Panc1 (cell line): ENCODE measurements at regions not wholly inside any gene's neighbourhood (a gene's known extent, or its start where the extent isn't known, plus 50 kb on each side); places are given as distances from the start of the nearest gene placed in this dataset.

ENCODE experiments used
- ATAC-seq: fragments of 200-7000 bp; cut with Tn5 transposase; 2 replicates; pipeline ENCODE4 v1.9.1; 2020; ENCODE audit warnings: mild to moderate bottlenecking, moderate library complexity
- BruUV-seq: library from RNA; stranded (reverse); fragments of 400-500 nt; replicated peaks from 2 replicates; lab custom pipeline; 2021; lab: Mats Ljungman, UMichigan
- CTCF ChIA-PET: fragments of 300-600 bp; sonication (Branson Sonifier 250); formaldehyde crosslinking; loops from one replicate; lab custom pipeline; 2022; ENCODE audit warnings: antibody characterized with exemption; lab: Charles Lee
- POLR2A ChIA-PET: fragments of 300-600 bp; sonication (Branson Sonifier 250); formaldehyde crosslinking; loops from one replicate; lab custom pipeline; 2022; ENCODE audit warnings: antibody characterized with exemption; lab: Charles Lee
- DNase-seq: peaks from one replicate; pipeline ENCODE4 v3.0.0-alpha.2; 2010; ENCODE audit warnings: low read depth, low spot score
- H3K27ac ChIP-seq: 2 replicates; pipeline ENCODE4 v1.5.1; 2011; ENCODE audit warnings: mild to moderate bottlenecking, low read length, inconsistent platforms
- H3K27me3 ChIP-seq: fragments of 200-500 bp; sonication (Bioruptor generic); 2 replicates; pipeline ENCODE4 v1.6.0; 2014; ENCODE audit warnings: low read length, inconsistent platforms; ENCODE audit not compliant: control insufficient read depth, insufficient read depth
- H3K36me3 ChIP-seq: fragments of 200-500 bp; sonication (Bioruptor generic); 2 replicates; pipeline ENCODE4 v1.5.1; 2014; ENCODE audit warnings: inconsistent platforms, mild to moderate bottlenecking, low read length, moderate library complexity; ENCODE audit not compliant: control insufficient read depth, insufficient read depth
- H3K4me1 ChIP-seq: 2 replicates; pipeline ENCODE4 v1.5.1; 2011; ENCODE audit warnings: inconsistent platforms, mild to moderate bottlenecking, low read length, moderate library complexity; ENCODE audit not compliant: control insufficient read depth, insufficient read depth
- H3K4me3 ChIP-seq, 2 experiments: 2 replicates each; pipeline ENCODE4 v1.5.1; 2011 to 2012; ENCODE audit warnings: low read depth in 2 of 2, low read length in 2 of 2, mild to moderate bottlenecking in 2 of 2, inconsistent platforms in 1 of 2, moderate library complexity in 1 of 2
- H3K9me3 ChIP-seq: fragments of 200-500 bp; sonication (Bioruptor generic); 2 replicates; pipeline ENCODE4 v1.5.1; 2014; ENCODE audit warnings: low read depth, mild to moderate bottlenecking, inconsistent platforms, low read length, moderate library complexity; ENCODE audit not compliant: control insufficient read depth, insufficient read depth
- POLR2AphosphoS5 ChIP-seq: IDR thresholded peaks from 2 replicates; pipeline ENCODE4 v1.6.1; 2012; ENCODE audit warnings: mild to moderate bottlenecking, low read depth, low read length, moderate library complexity
- SIN3A ChIP-seq: IDR thresholded peaks from 2 replicates; pipeline ENCODE4 v1.6.1; 2012; ENCODE audit warnings: low read depth, mild to moderate bottlenecking, low read length, moderate library complexity, borderline replicate concordance; ENCODE audit not compliant: insufficient read depth
- TCF7L2 ChIP-seq: IDR thresholded peaks from 2 replicates; pipeline ENCODE4 v1.6.1; 2011; ENCODE audit warnings: mild to moderate bottlenecking, low read depth, low read length, inconsistent platforms
- in situ Hi-C: cut with HindIII; loops from 2 replicates; pipeline ENCODE4 v1.10.0; 2016; ENCODE audit warnings: low sequenced_read_pairs, low pct_unique_long_range_greater_than_20kb
- intact Hi-C: fragments of 100-400 bp; cut with micrococcal nuclease; formaldehyde crosslinking; loops from one replicate; pipeline ENCODE4 v1.10.0; 2022; ENCODE audit not compliant: unreplicated experiment
- TF ChIP-seq, protein P1 (sequence below): fragments of 450-650 bp; IDR thresholded peaks from 2 replicates; pipeline ENCODE4 v1.5.1; 2017; ENCODE audit warnings: mild to moderate bottlenecking
- TF ChIP-seq, protein P2 (sequence below), 2 experiments: IDR thresholded peaks; 2 replicates each; pipeline ENCODE4 v1.6.1; 2011 to 2012; ENCODE audit warnings: low read depth in 2 of 2, control low read depth in 1 of 2, low read length in 1 of 2, mild to moderate bottlenecking in 1 of 2, moderate library complexity in 1 of 2; ENCODE audit not compliant: insufficient read depth in 1 of 2

DNA sequence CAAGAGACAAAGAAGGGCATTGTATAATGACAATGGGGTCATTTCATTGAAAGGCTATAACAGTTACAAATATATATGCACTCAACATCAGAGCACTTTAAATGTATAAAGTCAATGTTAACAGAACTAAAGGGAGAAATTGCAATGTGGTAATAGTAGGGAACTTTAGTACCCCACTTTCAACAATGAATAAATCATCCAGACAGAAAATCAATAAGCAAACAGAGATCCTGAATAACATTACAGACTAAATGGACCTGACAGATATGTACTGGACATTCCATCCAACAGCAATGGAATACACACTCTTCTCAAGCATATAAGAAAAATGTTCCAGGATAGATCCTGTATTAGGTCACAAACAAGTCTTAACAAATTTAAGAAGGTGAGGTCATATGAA is 90.5 kb upstream of the ALKAL2 start:
- ChIA-PET CTCF (no interaction called here), POLR2A (no interaction called here)
- no peak overlapping the region for H3K27ac ChIP-seq
- no peaks in the 10 kb centered on the region for H3K27me3 ChIP-seq
- intact Hi-C loops: no loop called here
- ATAC-seq (no peak), DNase-seq (no peak)
- BruUV-seq: no TSS peak
- TF ChIP-seq TCF7L2 (no peak), SIN3A (no peak), POLR2AphosphoS5 (no peak)
- TF ChIP-seq, protein P1, sequence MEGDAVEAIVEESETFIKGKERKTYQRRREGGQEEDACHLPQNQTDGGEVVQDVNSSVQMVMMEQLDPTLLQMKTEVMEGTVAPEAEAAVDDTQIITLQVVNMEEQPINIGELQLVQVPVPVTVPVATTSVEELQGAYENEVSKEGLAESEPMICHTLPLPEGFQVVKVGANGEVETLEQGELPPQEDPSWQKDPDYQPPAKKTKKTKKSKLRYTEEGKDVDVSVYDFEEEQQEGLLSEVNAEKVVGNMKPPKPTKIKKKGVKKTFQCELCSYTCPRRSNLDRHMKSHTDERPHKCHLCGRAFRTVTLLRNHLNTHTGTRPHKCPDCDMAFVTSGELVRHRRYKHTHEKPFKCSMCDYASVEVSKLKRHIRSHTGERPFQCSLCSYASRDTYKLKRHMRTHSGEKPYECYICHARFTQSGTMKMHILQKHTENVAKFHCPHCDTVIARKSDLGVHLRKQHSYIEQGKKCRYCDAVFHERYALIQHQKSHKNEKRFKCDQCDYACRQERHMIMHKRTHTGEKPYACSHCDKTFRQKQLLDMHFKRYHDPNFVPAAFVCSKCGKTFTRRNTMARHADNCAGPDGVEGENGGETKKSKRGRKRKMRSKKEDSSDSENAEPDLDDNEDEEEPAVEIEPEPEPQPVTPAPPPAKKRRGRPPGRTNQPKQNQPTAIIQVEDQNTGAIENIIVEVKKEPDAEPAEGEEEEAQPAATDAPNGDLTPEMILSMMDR: no peak
- TF ChIP-seq, protein P2, sequence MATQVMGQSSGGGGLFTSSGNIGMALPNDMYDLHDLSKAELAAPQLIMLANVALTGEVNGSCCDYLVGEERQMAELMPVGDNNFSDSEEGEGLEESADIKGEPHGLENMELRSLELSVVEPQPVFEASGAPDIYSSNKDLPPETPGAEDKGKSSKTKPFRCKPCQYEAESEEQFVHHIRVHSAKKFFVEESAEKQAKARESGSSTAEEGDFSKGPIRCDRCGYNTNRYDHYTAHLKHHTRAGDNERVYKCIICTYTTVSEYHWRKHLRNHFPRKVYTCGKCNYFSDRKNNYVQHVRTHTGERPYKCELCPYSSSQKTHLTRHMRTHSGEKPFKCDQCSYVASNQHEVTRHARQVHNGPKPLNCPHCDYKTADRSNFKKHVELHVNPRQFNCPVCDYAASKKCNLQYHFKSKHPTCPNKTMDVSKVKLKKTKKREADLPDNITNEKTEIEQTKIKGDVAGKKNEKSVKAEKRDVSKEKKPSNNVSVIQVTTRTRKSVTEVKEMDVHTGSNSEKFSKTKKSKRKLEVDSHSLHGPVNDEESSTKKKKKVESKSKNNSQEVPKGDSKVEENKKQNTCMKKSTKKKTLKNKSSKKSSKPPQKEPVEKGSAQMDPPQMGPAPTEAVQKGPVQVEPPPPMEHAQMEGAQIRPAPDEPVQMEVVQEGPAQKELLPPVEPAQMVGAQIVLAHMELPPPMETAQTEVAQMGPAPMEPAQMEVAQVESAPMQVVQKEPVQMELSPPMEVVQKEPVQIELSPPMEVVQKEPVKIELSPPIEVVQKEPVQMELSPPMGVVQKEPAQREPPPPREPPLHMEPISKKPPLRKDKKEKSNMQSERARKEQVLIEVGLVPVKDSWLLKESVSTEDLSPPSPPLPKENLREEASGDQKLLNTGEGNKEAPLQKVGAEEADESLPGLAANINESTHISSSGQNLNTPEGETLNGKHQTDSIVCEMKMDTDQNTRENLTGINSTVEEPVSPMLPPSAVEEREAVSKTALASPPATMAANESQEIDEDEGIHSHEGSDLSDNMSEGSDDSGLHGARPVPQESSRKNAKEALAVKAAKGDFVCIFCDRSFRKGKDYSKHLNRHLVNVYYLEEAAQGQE (IDR thresholded peaks at IDR 0.05; ENCODE audit: insufficient read depth in 1 of 2, low read depth in 2 of 2, low read length in 1 of 2): no peak
- H3K4me3 ChIP-seq: no peak overlapping the region
- H3K4me1 ChIP-seq: no peaks in the 10 kb centered on the region
- in situ Hi-C loops: no loop called here
- H3K9me3 ChIP-seq: no peaks in the 10 kb centered on the region
- no peaks in the 10 kb centered on the region for H3K36me3 ChIP-seq

DNA sequence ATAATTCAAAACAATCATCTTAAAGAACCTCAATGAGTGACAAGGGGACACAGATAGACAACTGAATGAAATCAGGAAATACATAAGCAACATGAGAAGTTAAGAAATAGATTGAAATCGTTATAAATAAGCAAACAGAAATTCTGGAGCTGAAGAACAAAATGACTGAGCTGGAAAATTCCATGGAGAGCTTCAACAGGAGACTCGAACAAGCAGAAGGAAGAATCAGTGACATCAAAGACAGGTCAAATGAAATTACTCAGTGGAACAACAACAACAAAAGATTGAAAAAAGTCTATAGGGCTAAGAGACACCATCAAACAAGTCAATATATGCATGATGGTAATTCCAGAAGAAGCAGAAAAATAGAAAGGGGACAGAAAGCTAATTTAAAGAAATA is 89.5 kb upstream of the ALKAL2 start:
- no peaks in the 10 kb centered on the region for H3K9me3 ChIP-seq
- in situ Hi-C loops (no loop called here), intact Hi-C loops (no loop called here)
- H3K4me3 ChIP-seq: no peak overlapping the region
- TF ChIP-seq, protein P2 (IDR thresholded peaks at IDR 0.05; ENCODE audit: insufficient read depth in 1 of 2, low read depth in 2 of 2, low read length in 1 of 2): no peak
- TF ChIP-seq SIN3A (no peak), POLR2AphosphoS5 (no peak), TCF7L2 (no peak)
- TF ChIP-seq, protein P1: no peak
- no TSS peak for BruUV-seq
- H3K36me3 ChIP-seq: no peaks in the 10 kb centered on the region
- ATAC-seq: no peak
- CTCF ChIA-PET: no interaction called here
- DNase-seq: no peak
- no peaks in the 10 kb centered on the region for H3K27me3 ChIP-seq
- no peak overlapping the region for H3K27ac ChIP-seq
- POLR2A ChIA-PET: no interaction called here
- H3K4me1 ChIP-seq: no peaks in the 10 kb centered on the region
